B cell (primary cell): ENCODE measurements at regions not wholly inside any gene's neighbourhood (a gene's known extent, or its start where the extent isn't known, plus 50 kb on each side); places are given as distances from the start of the nearest gene placed in this dataset.

Source experiments
- ATAC-seq: fragments of 200-7000 bp; cut with Tn5 transposase; one replicate; pipeline ENCODE4 v1.10.0; 2021; ENCODE audit warnings: low read depth, mild to moderate bottlenecking, moderate number of reproducible peaks, moderate library complexity
- CTCF ChIA-PET: fragments of 350-600 bp; sonication (Branson Sonifier 250); formaldehyde crosslinking; loops from one replicate; lab custom pipeline; 2021; ENCODE audit warnings: antibody characterized with exemption, inconsistent platforms; lab: Charles Lee
- POLR2A ChIA-PET: fragments of 350-600 bp; sonication (Branson Sonifier 250); formaldehyde crosslinking; loops from one replicate; lab custom pipeline; 2021; ENCODE audit warnings: antibody characterized with exemption; lab: Charles Lee
- DNase-seq: peaks from one replicate; pipeline ENCODE4 v3.0.0; 2013
- H2AFZ ChIP-seq: 2 replicates; pipeline ENCODE4 v1.6.1; 2012; ENCODE audit warnings: mild to moderate bottlenecking, low read depth, low read length; ENCODE audit not compliant: insufficient read depth, poor library complexity, severe bottlenecking
- H3K27ac ChIP-seq, 2 donors: 1 replicate in 1 of 2; 2 replicates in 1 of 2; pipeline ENCODE4 v1.5.1; 2012 to 2013; ENCODE audit warnings: low read length in 2 of 2, mild to moderate bottlenecking in 2 of 2, moderate library complexity in 1 of 2
- H3K27me3 ChIP-seq, 4 experiments: fragments of 200-600 bp in 1 of 4; sonication (generic) in 1 of 4; replicated peaks in 1 of 4; 1 replicate in 2 of 4; 2 replicates in 2 of 4; pipeline versions ENCODE4 v1.6.1 to v1.7.0; 2013 to 2016; ENCODE audit warnings: low read length in 3 of 4, mild to moderate bottlenecking in 2 of 4, mixed read lengths in 1 of 4, moderate library complexity in 1 of 4; ENCODE audit not compliant: insufficient read depth in 4 of 4, control insufficient read depth in 3 of 4; ENCODE audit errors: control extremely low read depth in 1 of 4
- H3K36me3 ChIP-seq, 2 experiments: replicated peaks in 1 of 2; 1 replicate in 1 of 2; 2 replicates in 1 of 2; pipeline versions ENCODE4 v1.6.1 to v1.7.1; 2013; ENCODE audit warnings: low read length in 1 of 2; ENCODE audit not compliant: insufficient read depth in 2 of 2, control insufficient read depth in 1 of 2; ENCODE audit errors: control extremely low read depth in 1 of 2, extremely low read depth in 1 of 2
- H3K4me1 ChIP-seq, 2 donors: fragments of 200-600 bp in 1 of 2; sonication (generic) in 1 of 2; 1 replicate in 1 of 2; 2 replicates in 1 of 2; pipeline versions ENCODE4 v1.5.1 to v1.6.1; 2013 to 2017; ENCODE audit warnings: low read length in 2 of 2; ENCODE audit not compliant: control insufficient read depth in 2 of 2, insufficient read depth in 2 of 2
- H3K4me2 ChIP-seq: replicated peaks from 2 replicates; pipeline ENCODE3; 2012; ENCODE audit warnings: mild to moderate bottlenecking, low read depth, low read length; ENCODE audit not compliant: poor library complexity, severe bottlenecking
- H3K4me3 ChIP-seq, 5 experiments: fragments of 200-600 bp in 1 of 5; sonication (generic) in 1 of 5; 1 replicate in 3 of 5; 2 replicates in 2 of 5; pipeline versions ENCODE4 v1.5.1 to v1.7.0; 2011 to 2016; ENCODE audit warnings: low read length in 4 of 5, mild to moderate bottlenecking in 4 of 5, low read depth in 2 of 5, control low read depth in 1 of 5, moderate library complexity in 1 of 5; ENCODE audit not compliant: insufficient read depth in 1 of 5; ENCODE audit errors: control extremely low read depth in 1 of 5, extremely low read depth in 1 of 5
- H3K79me2 ChIP-seq: fragments of 200-600 bp; sonication (generic); one replicate; pipeline ENCODE4 v1.6.0; 2016; ENCODE audit warnings: low read length; ENCODE audit not compliant: control insufficient read depth, insufficient read depth
- H3K9ac ChIP-seq: fragments of 200-600 bp; sonication (generic); 2 replicates; pipeline ENCODE4 v1.6.1; 2017; ENCODE audit warnings: mild to moderate bottlenecking, low read length, moderate library complexity
- H3K9me3 ChIP-seq, 3 donors: one replicate each; pipeline versions ENCODE4 v1.6.1 to v1.7.1; 2013; ENCODE audit warnings: low read length in 2 of 3; ENCODE audit not compliant: control insufficient read depth in 2 of 3, insufficient read depth in 1 of 3; ENCODE audit errors: control extremely low read depth in 1 of 3
- H4K20me1 ChIP-seq: 2 replicates; pipeline ENCODE4 v1.6.0; 2012; ENCODE audit warnings: mild to moderate bottlenecking, low read length; ENCODE audit not compliant: insufficient read depth, control insufficient read depth, poor library complexity, severe bottlenecking
- H3K27ac Mint-ChIP-seq: one replicate; pipeline ENCODE4 v1.8.0; 2021; ENCODE audit warnings: mixed read lengths
- H3K27me3 Mint-ChIP-seq: one replicate; pipeline ENCODE4 v1.8.0; 2021; ENCODE audit warnings: mixed read lengths
- H3K4me1 Mint-ChIP-seq: one replicate; pipeline ENCODE4 v1.8.0; 2021; ENCODE audit warnings: mixed read lengths
- H3K4me3 Mint-ChIP-seq: one replicate; pipeline ENCODE4 v1.8.0; 2021; ENCODE audit warnings: mixed read lengths
- H3K9me3 Mint-ChIP-seq: one replicate; pipeline ENCODE4 v1.8.0; 2022; ENCODE audit warnings: mixed read lengths; ENCODE audit not compliant: insufficient read depth
- EZH2 ChIP-seq: IDR thresholded peaks from 2 replicates; pipeline ENCODE4 v1.6.1; 2012; ENCODE audit warnings: borderline replicate concordance, low read depth, mild to moderate bottlenecking, moderate library complexity, low read length; ENCODE audit not compliant: insufficient read depth, poor library complexity, severe bottlenecking
- WGBS: methylation state at CpG from one replicate; pipeline ENCODE4 v1.1.5; 2013; ENCODE audit warnings: missing lambda C conversion rate; ENCODE audit not compliant: insufficient coverage; 5-methylcytosine and 5-hydroxymethylcytosine counted together
- intact Hi-C: fragments of 100-400 bp; cut with micrococcal nuclease; formaldehyde crosslinking; loops from one replicate; pipeline ENCODE4 v1.10.0; 2022
- TF ChIP-seq, protein P1 (sequence below): fragments of 200-600 bp; IDR thresholded peaks from one replicate; pipeline ENCODE4 v1.8.0; 2022; ENCODE audit warnings: antibody characterized with exemption, mild to moderate bottlenecking

GRCh38 chr4:19262467-19262866 is 989.2 kb upstream of the SLIT2 start:
- no peak for DNase-seq
- WGBS, result 100% methylated on average over 1 of the region's 2 CpGs
- Mint-ChIP-seq H3K27me3 (no peaks in the 10 kb centered on the region), H3K4me3 (no peak overlapping the region), H3K4me1 (no peaks in the 10 kb centered on the region), H3K27ac (no peak overlapping the region), H3K9me3 (peaks cover 4% of the 10 kb centered on the region)
- no peaks in the 10 kb centered on the region for H3K79me2 ChIP-seq
- H3K9ac ChIP-seq, result no peak overlapping the region
- H3K4me2 ChIP-seq, result no peak overlapping the region
- no peak for TF ChIP-seq EZH2
- TF ChIP-seq, protein P1, sequence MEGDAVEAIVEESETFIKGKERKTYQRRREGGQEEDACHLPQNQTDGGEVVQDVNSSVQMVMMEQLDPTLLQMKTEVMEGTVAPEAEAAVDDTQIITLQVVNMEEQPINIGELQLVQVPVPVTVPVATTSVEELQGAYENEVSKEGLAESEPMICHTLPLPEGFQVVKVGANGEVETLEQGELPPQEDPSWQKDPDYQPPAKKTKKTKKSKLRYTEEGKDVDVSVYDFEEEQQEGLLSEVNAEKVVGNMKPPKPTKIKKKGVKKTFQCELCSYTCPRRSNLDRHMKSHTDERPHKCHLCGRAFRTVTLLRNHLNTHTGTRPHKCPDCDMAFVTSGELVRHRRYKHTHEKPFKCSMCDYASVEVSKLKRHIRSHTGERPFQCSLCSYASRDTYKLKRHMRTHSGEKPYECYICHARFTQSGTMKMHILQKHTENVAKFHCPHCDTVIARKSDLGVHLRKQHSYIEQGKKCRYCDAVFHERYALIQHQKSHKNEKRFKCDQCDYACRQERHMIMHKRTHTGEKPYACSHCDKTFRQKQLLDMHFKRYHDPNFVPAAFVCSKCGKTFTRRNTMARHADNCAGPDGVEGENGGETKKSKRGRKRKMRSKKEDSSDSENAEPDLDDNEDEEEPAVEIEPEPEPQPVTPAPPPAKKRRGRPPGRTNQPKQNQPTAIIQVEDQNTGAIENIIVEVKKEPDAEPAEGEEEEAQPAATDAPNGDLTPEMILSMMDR, result no peak
- no peak for ATAC-seq
- ChIA-PET POLR2A (no interaction called here), CTCF (no interaction called here)
- no peaks in the 10 kb centered on the region for H3K36me3 ChIP-seq
- no peaks in the 10 kb centered on the region for H3K27me3 ChIP-seq
- no peak overlapping the region for H3K4me3 ChIP-seq
- no peaks in the 10 kb centered on the region for H3K4me1 ChIP-seq
- H4K20me1 ChIP-seq, result no peaks in the 10 kb centered on the region
- no peak overlapping the region for H2AFZ ChIP-seq
- H3K27ac ChIP-seq, result no peak overlapping the region
- intact Hi-C loops, result no loop called here
- no peaks in the 10 kb centered on the region for H3K9me3 ChIP-seq

- POLR2A ChIA-PET, result no interaction called here
- Histone ChIP-seq H3K27me3 (no peaks in the 10 kb centered on the region), H2AFZ (no peak overlapping the region), H3K36me3 (no peaks in the 10 kb centered on the region), H3K9ac (no peak overlapping the region), H3K4me3 (no peak overlapping the region), H3K4me2 (no peak overlapping the region), H3K79me2 (no peaks in the 10 kb centered on the region), H3K27ac (no peak overlapping the region), H3K4me1 (no peaks in the 10 kb centered on the region), H4K20me1 (no peaks in the 10 kb centered on the region), H3K9me3 (peaks cover 0 to 3% (median 2%) of the 10 kb centered on the region in 3 donors)
- no peaks in the 10 kb centered on the region for H3K4me1 Mint-ChIP-seq
- CTCF ChIA-PET, result no interaction called here
- H3K27ac Mint-ChIP-seq, result no peak overlapping the region
- WGBS, result no CpG with 5 or more reads among the region's 2 CpGs
- no peaks in the 10 kb centered on the region for H3K9me3 Mint-ChIP-seq
- DNase-seq, result no peak
- H3K4me3 Mint-ChIP-seq, result no peak overlapping the region
- TF ChIP-seq EZH2, result no peak
- TF ChIP-seq, protein P1, result no peak
- ATAC-seq, result no peak
- intact Hi-C loops, result no loop called here
- H3K27me3 Mint-ChIP-seq, result no peaks in the 10 kb centered on the region
Observed at GRCh38 chr4:19260346-19260745, 991.4 kb upstream of the SLIT2 start.
